Tibial artery (tissue), 4 donors: ENCODE measurements at regions not wholly inside any gene's neighbourhood (a gene's known extent, or its start where the extent isn't known, plus 50 kb on each side); places are given as distances from the start of the nearest gene placed in this dataset.

ENCODE experiments used
- DNase-seq, 2 donors: peaks; one replicate each; pipeline ENCODE4 v3.0.0-alpha.2; 2019
- H3K27ac ChIP-seq, 2 donors: fragments of 200-600 bp; sonication (generic) in 1 of 2; 1 replicate in 1 of 2; 2 replicates in 1 of 2; pipeline ENCODE4 v1.5.1; 2018 to 2019; ENCODE audit warnings: mild to moderate bottlenecking in 1 of 2
- H3K27me3 ChIP-seq, 2 donors: fragments of 200-600 bp; sonication (generic) in 1 of 2; one replicate each; pipeline versions ENCODE4 v1.5.1 to v1.6.0; 2016 to 2019
- H3K36me3 ChIP-seq, 3 donors: fragments of 200-600 bp; sonication (generic) in 2 of 3; one replicate each; pipeline ENCODE4 v1.5.1; 2016 to 2019; ENCODE audit warnings: mild to moderate bottlenecking in 2 of 3
- H3K4me1 ChIP-seq, 4 donors: fragments of 200-600 bp; sonication (generic) in 2 of 4; 1 replicate in 3 of 4; 2 replicates in 1 of 4; pipeline ENCODE4 v1.5.1; 2016 to 2019
- H3K4me3 ChIP-seq, 2 donors: fragments of 200-600 bp; sonication (generic) in 1 of 2; 1 replicate in 1 of 2; 2 replicates in 1 of 2; pipeline ENCODE4 v1.5.1; 2018 to 2019; ENCODE audit warnings: mild to moderate bottlenecking in 2 of 2
- H3K9me3 ChIP-seq, 3 donors: fragments of 200-600 bp; sonication (generic) in 1 of 3; one replicate each; pipeline ENCODE4 v1.5.1; 2016 to 2019
- CTCF ChIP-seq, 2 experiments: fragments of 200-600 bp in 1 of 2; fragments of 450-650 bp in 1 of 2; IDR thresholded peaks; one replicate each; pipeline ENCODE4 v1.5.1; 2017 to 2019; ENCODE audit warnings: antibody characterized with exemption in 2 of 2, mild to moderate bottlenecking in 1 of 2, moderate library complexity in 1 of 2
- intact Hi-C: fragments of 100-400 bp; cut with DNase I; formaldehyde crosslinking; loops from one replicate; pipeline ENCODE4 v1.15.0; 2023; ENCODE audit warnings: low total_unique reads

GRCh38 chr20:40920291-40920690, 108.3 kb upstream of the TOP1 start:
- no peaks in the 10 kb centered on the region for H3K4me1 ChIP-seq
- intact Hi-C loops = no loop called here
- no peak for DNase-seq
- no peaks in the 10 kb centered on the region for H3K27me3 ChIP-seq
- no peak for TF ChIP-seq CTCF (IDR thresholded peaks at IDR 0.05)
- no peak overlapping the region for H3K4me3 ChIP-seq
- H3K27ac ChIP-seq = no peak overlapping the region
- no peaks in the 10 kb centered on the region for H3K36me3 ChIP-seq
- no peaks in the 10 kb centered on the region for H3K9me3 ChIP-seq

- DNase-seq = no peak
- no peaks in the 10 kb centered on the region for H3K36me3 ChIP-seq
- H3K27ac ChIP-seq = no peak overlapping the region
- no peaks in the 10 kb centered on the region for H3K27me3 ChIP-seq
- no peaks in the 10 kb centered on the region for H3K4me1 ChIP-seq
- intact Hi-C loops = no loop called here
- H3K9me3 ChIP-seq = no peaks in the 10 kb centered on the region
- no peak for TF ChIP-seq CTCF (IDR thresholded peaks at IDR 0.05)
- H3K4me3 ChIP-seq = no peak overlapping the region
Measured at GRCh38 chr20:40922865-40923264, 105.8 kb upstream of the TOP1 start.

GRCh38 chr20:40925829-40926510, 102.7 kb upstream of the TOP1 start:
- intact Hi-C loops = no loop called here
- Histone ChIP-seq H3K36me3 (no peaks in the 10 kb centered on the region), H3K9me3 (no peaks in the 10 kb centered on the region), H3K4me3 (no peak overlapping the region), H3K27me3 (no peaks in the 10 kb centered on the region), H3K4me1 (no peaks in the 10 kb centered on the region), H3K27ac (no peak overlapping the region)
- DNase-seq = no peak
- no peak for TF ChIP-seq CTCF (IDR thresholded peaks at IDR 0.05)

GRCh38 chr20:40926928-40927327, 101.7 kb upstream of the TOP1 start:
- Histone ChIP-seq H3K9me3 (no peaks in the 10 kb centered on the region), H3K36me3 (no peaks in the 10 kb centered on the region), H3K27ac (no peak overlapping the region), H3K4me1 (no peaks in the 10 kb centered on the region), H3K4me3 (no peak overlapping the region), H3K27me3 (no peaks in the 10 kb centered on the region)
- DNase-seq = no peak
- intact Hi-C loops = no loop called here
- no peak for TF ChIP-seq CTCF (IDR thresholded peaks at IDR 0.05)

- no peaks in the 10 kb centered on the region for H3K4me1 ChIP-seq
- TF ChIP-seq CTCF (IDR thresholded peaks at IDR 0.05) = no peak
- no peaks in the 10 kb centered on the region for H3K9me3 ChIP-seq
- no peaks in the 10 kb centered on the region for H3K27me3 ChIP-seq
- no peak overlapping the region for H3K4me3 ChIP-seq
- no peaks in the 10 kb centered on the region for H3K36me3 ChIP-seq
- H3K27ac ChIP-seq = no peak overlapping the region
- intact Hi-C loops = no loop called here
- no peak for DNase-seq
Measured at GRCh38 chr20:40930561-40930960, 98.1 kb upstream of the TOP1 start.
